Kasumi-1 (cell line): ENCODE measurements at regions not wholly inside any gene's neighbourhood (a gene's known extent, or its start where the extent isn't known, plus 50 kb on each side); places are given as distances from the start of the nearest gene placed in this dataset.
A peak's percentile ranks its signal among the peaks of the same experiment; 100 is the strongest.

Experiments used
- DNase-seq, 2 experiments: peaks; one replicate each; lab custom pipeline; 2025; lab: John Stamatoyannopoulos, UW

DNA sequence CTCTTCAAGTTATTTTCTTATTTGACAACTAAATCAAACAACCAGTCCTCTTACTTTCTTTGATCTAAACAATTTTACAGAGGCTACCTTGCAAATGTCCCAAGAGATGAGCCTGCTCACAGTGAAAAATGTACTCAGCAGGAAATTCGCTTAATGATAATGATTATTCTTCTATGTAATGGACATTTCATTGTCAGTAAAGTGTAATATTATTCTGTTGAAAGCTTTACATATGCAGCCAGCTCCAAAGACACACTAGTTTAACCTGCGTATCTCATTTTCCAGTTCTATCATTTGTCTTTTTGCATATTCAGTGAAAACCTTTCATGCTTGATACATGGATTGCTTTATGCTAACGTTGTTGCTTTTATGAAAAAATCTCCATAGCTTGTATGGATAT lies 758.7 kb upstream of the ZNF608 start:
- no peak for DNase-seq

DNA sequence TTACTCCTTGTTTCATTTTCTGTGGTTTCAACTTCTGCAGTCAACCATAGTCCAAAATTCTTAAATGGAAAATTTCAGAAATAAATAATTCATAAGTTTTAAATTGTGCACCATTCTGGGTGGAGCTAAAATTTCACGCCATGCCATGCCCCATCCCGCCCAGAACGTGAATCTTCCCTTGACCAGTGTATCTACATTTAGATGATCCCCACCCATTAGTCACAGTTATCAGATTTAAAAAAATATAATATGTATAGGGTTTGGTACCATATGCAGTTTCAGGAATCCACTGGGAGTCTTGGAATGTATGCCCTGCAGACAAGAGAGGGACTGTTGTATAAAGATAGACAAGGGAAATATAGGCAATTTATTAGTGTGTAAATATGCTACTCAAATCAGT lies 759.7 kb upstream of the ZNF608 start:
- DNase-seq, result no peak

DNA sequence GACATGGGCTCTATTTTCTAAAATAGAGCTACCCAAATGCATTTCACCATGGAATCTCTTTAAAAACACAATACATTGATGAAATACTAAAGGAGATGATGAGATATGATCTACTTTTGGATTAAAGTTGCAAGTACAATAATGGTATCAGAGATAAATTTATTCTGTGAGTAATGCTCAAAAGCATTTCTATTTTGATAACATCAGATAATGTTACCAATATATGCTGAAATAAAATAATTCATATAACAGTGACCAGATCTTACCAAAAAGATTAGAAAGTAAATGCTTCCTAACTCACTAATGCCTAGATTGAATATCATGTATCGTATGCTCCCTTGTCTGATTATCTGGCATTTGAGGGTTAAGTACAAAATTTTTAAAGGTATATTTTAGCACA lies 761.8 kb upstream of the ZNF608 start:
- DNase-seq, result no peak

DNA sequence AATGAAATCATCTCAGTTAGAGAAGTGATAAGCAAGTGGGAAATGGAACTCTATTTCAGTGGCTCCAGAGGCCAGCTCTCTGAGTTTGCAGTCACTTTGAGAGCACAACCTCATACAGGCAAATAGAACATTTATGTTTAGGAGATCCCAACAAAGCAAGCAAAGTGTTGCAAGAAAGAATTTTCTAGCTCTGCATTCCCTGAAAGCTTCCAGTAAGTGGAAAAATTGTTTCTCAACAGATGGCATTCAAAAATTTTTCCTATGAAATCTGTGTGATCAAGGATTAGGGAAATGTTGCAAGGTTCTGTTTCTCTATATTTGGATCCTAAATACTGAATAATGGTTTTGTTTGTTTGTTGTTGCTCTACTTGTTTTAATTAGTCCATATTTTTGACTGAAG lies 764.2 kb upstream of the ZNF608 start:
- DNase-seq, result no peak

DNA sequence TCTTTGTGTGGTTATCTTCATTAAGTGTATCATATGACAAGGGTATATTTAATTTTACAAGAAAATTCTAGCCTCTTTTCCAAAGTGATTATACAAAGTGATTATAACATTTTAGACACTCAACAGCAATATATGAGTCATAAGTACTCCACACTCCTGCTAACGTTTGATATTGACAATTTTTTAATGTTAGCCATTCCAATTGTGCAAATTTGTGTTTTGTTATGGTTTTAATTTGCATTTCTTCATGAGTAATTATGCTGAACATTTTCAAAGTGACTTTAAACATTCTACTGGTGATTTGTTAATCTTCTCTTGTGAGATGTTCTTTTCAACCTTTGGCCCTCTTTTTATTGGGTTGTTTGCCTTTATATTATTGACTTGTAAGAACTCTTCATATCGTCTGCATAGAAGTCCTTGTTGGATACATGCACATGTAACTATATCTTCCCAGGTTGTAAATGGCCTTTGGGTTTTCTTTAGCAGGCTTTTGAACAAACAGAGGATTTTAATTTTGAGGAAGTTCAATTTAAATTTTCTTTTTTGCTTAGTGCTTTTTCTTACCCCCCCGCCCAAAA lies 771.6 kb upstream of the ZNF608 start:
- DNase-seq, result no peak

DNA sequence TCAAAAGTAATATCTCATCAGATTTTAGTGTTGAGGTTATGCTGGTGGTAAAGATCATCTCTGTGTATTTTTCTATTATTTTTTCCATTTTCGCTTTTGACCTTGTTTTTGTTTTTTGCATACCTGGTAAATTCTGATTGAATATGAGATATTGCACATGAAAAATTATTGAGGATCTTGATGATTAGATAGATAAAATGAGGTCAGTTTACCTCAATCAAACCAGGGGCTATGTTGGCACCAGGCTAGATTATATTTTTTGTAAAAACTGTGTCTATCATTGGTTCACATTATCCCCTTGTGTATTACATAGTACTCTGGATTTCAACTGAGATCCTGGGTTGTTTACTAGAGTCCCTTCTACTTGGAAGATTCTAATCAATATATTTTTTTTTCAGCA lies 774.9 kb upstream of the ZNF608 start:
- no peak for DNase-seq

DNA sequence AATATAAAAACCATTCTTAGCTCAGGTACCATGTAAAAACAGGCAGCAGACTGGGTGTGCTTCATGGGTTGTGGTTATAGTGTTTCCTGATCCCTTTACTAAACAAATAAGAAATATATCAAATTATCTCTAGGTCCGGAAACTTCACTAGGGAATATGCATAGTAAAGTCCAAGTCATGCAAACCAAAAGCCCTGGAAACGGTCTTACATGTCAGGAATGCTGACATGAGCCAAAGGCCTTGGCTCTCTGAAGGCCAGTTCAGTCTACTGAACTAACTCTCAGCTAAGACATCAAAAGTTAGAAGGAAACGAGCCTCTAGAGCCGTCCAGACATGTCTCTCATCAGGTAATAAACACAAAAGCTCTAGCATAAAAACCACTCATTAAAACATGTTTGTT lies 778.9 kb upstream of the ZNF608 start:
- DNase-seq, result no peak

DNA sequence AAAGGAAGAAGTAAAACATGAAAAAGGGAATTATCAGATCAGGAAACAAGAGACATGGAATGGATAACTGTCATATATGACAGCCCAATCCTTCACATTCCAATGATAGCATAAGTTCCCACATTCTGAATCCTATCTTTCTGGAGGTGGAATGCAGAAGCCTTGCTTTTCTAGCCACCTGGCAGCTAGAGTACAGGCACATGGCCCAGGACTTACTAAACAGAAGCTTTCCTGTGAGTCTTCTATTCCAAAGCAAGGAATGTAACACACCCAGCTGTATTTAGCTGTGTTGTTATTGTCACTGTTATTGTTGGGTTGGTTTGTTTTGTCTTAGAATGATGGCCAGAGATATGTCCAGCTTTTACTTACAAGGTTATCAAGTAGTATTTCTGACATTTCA lies 780.5 kb upstream of the ZNF608 start:
- DNase-seq, result no peak

DNA sequence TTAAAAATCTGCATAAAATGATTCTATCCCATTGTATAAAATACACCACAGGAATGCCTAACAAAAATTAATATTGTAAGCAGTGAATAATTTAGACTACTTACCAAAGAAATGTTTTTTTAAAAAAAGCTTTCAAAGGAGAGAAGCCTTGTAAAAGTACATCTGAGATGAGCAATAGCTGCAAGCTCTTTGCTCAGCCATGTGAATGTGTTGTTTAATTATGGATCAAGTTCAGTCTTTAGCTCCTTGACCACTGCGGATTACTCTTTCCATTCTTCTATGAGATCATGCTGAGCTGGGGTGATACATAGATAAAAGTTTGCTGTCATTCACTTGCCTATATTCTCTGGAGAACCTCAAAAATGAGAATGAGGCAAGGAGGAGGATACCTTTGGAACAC lies 782.4 kb upstream of the ZNF608 start:
- no peak for DNase-seq

DNA sequence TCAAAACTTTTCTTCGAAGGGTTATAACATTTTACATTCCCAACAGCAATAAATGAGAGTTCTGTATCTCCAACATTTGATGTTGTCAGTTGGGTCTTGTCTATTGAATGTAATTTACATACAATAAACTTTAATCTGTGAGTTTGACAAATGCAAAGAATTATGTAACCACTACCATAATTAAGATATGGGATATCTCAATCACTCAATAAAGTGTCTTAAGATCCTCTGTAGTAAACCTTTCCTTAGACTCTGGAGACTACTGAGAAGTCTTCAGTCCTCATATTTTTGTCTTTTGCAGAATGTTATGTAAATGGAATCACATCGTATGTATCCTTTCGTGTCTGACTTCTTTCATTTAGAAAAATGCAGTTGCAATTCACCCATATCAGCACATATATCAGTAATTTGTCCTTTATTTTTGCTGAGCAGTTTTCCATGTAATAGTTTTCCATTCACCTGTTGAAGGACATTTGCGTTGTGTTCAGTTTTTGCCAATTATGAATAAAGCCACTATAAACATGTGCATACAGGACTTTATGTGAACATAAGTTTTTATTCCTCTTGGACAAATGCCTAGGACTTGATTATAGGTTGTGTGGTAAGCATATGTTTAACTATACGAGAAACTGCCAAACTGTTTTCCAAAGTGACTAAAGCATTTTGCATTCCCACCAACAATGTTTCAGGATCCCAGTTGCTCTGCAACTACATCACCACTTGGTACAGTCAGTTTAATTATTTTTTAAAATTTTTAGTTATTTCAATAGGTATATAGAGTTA lies 784.6 kb upstream of the ZNF608 start:
- DNase-seq, result no peak

DNA sequence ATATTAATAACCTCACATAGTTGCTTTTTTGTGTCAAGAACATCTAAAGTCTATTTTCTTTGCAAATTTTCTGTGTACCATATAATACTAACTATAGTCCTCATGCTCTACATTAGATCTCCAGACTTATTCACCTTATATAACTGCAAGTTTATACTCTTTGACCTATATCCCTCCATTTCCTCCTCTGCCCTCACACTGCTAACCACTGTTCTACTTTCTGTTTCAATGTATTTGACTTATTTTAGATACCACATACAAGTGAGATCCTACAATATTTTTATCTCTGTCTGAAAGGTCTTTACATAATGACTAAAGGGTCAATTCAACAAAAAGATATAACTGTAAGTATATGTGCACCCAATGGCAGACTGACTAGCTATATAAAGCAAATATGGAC lies 789.7 kb upstream of the ZNF608 start:
- peak in 1 of 2 experiments; percentile 9 for DNase-seq

DNA sequence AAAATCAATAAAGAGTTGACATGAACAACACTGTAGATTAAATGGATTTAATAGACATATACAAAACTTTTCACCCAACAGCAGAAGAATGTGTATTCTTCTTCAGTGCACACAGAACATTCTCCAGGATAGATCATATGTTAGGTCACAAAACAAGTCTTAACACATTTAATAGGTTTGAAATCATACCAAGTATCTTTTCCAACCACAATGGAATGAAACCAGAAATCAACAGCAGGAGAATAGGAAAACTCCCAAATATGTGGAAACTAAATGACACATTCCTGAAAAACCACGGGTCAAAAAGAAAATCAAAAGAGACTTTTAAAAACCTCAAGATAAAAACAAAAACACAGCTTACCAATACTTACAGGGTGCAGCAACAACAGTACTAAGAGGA lies 790.1 kb upstream of the ZNF608 start:
- no peak for DNase-seq

DNA sequence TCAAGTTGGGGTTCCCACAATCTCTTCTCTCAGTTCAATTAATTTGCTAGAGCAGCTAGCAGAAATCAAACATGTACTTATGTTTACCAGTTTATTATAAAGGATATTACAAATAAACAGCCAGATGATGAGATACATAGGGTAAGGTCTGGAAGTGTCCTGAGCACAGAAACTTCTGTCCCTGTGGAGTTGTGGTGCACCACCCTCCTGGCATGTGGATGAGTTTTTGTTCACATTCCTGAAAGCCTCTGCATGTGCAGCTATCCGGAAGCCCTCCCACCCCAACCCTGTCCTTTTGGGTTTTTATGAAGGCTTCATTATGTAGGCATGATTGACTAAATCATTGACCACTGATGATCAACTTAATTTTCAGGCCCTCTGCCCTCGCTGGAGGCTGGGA lies 791.2 kb upstream of the ZNF608 start:
- DNase-seq, result no peak

DNA sequence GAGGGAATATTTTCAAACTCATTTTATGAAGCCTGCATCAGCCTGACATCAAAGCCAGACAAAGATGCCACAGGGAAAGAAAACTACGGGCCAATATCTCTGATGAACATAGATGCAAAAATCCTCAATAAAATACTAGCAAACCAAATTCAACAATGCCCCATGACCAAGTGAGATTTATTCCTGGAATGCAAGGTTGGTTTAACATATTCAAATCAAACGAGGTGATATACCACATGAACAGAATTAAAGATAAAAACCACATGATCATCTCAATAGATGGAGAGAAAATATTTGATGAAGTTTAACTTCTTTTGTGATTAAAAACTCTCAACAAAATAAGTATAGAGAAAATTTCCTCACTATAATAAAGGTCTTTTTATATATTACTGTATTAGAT lies 792.0 kb upstream of the ZNF608 start:
- DNase-seq, result no peak

DNA sequence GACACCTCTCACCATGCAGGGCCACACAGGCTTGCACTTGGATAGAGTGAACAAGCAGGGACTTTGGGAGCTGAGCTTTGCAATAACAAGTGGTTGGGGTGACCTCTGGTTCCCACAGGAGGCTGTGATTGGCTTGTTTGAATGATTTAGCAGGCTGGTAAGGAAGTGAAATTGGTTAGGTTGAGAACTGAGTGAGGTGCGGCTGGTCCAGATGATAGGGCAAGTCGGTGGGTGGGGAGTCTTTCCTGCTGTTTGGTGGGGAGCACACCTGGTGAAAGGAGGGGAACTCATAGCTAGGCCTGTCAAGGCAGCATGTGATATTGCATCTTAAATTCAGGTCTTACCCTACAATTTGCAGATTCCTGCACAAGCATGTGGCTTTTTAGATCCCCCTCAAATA lies 794.6 kb upstream of the ZNF608 start:
- no peak for DNase-seq

DNA sequence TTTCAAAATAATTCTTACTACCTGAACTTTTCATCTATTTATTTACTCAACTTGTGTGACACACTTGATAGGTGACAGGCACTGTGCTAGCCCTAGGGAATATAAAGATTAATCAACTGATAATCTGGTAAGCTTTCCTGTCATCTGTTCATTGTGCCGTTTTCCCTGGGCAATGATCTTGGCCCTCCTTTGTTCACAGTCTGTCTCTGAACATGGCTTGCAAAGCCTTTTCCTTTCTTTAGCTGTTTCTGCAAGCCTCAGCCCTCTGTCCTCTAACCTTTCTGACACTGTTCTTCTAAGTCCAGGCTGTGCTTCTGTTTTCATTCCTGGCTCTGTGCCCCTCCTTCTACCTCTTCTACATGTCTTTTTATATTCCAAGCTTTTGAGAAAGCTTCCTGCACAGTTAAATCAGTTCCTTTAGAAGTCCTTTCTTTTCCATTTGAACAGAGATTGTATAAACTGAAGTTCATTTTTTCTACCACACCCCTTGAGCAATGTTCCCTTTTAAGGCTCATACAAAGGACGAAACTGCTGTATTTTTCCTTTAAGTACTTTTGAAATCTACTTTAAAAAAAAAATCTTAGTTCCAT lies 803.0 kb upstream of the ZNF608 start:
- no peak for DNase-seq

DNA sequence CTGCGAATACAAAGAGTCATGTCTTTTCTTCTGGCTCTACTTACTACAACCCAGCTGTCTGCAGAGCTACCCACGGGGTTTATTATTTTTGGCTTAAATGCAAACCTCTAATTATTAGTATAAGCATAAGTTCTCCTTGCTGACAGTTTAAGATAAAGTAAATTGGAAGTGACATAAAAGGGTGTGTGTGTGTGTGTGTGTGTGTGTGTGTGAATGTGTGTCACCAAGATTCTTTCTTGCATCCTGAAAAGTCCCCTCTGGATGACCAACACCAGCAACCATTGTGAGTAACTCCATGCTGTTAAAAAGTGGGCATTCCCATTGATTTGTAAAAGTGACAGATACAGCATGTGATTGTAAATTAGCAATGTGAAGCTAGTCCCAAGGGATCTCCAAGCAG lies 803.8 kb upstream of the ZNF608 start:
- no peak for DNase-seq

DNA sequence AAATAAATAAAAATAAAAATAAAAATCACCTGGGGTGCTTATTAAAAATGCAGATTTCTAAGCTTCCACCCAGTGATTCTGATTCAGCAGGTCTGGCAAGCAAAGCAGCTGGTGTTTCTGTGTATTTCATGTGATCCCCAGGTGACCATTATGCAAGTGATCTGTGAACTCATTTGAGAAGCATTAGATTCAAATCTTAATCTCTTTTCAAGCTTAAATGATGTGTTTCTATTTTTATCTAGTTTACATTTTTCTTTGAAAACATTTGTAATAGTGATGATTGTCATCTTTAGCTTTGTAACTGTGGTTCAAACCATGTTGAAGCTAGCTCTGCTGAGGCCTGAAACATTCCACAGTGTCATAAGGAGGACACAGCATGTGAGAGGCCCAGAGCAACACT lies 804.8 kb upstream of the ZNF608 start:
- DNase-seq, result no peak

DNA sequence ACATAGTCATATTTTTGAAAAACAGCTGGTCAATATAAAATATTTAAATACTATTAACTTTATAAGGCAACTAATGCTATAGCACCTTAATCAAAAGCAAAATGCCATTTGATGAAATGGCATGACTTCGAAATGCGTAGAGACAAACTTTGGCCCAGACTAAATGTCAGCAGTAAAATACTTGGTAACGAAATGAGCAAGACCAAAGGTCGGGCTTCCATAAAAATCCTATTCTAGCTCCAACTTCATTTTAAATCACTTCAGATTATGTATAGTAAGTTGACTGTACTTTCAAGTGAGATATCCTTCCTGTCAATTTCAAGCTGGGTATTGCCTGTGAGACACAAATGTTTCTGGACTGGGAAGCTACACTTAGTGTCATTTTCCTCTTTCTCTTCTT lies 805.4 kb upstream of the ZNF608 start:
- no peak for DNase-seq

DNA sequence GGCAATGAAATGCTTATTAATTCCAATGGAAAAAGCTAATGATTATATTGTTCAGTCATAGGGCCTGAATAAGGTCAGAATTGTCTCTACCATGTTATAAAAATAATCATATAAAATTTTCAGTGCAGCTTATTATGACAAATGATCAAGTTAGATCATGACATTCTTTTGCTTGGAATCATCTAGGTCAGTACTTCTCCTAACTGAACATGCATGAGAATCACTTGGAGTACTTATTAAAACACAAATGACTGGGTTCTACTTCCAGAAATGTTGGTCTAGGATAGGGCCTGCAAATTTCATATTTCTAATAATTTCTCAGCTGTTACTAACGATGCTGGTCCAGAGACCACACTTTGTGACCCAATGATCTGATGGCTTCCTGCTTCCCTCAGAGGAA lies 806.0 kb upstream of the ZNF608 start:
- DNase-seq, result no peak

DNA sequence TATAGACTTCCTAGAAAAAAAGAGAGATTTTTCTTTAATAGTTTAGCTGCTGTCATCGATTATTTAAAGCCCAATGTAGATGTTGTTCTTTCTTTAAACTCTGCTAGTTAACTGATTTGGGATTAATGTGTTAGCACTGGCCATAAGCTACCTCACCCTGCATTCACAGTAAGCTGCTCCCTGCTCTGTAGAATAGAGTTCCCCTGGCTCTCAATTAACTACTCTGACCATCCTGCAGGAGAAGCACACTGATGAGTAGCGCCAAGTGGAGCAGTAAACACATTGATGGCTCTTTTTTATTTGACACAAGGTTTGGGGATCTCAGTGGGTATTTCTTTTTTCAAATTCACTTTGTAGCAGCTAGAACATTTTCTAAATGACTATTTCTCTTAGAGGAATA lies 807.9 kb upstream of the ZNF608 start:
- DNase-seq, result no peak

DNA sequence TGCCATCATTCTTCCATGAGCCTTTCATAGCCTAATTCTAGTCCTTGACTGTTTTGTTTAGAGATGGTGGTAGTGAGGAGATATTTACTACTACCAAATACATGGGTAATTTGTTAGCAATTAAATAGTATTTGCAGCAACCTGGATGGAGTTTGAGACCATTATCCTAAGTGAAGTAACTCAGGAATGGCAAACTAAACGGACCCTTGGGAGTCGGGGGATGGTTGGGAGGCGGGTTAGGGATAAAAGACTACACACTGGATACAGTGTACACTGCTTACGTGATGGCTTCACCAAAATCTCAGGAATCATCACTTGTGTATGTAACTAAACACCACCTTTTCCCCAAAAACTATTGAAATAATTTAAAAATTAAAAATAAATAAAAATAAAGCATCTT lies 809.2 kb upstream of the ZNF608 start:
- no peak for DNase-seq

DNA sequence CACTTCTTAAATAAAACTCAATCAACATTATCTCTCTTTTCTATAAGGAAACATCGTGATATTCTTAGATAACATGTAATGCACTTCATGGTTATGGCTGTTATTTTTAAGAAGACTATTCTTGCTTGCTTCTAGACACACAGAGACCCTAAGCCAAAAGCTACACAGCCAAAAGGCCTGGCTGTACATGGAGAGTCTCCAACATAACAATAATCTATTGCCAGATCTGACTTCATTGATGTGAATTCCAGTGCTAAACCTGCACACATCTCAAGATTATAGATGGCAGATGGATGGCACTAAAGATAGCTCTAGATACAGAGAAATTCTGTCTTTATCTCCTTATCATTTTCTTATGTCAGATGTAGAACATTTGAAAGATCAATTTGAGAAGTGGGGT lies 811.6 kb upstream of the ZNF608 start:
- DNase-seq, result no peak

DNA sequence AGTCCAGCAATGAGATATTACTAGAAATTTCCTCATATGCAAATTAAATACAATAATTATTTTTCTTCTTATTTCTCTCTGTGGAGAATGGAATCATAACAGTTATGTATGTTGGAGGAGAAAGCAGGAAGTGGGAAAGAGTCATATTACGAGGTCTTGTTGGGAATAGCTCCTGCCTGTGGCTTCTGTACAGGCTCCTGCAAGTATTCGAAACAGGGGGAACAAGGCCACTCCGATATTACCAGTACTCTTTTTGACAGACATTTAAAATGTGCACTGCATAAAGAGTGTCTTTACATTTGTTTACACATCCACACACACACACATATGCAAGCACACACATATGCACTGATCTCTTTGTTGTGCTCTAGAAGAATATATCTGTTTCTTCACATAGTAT lies 812.0 kb upstream of the ZNF608 start:
- no peak for DNase-seq
